ENCODE measurements at regions not wholly inside any gene's neighbourhood (a gene's known extent, or its start where the extent isn't known, plus 50 kb on each side); places are given as distances from the start of the nearest gene placed in this dataset.

GRCh38 chr10:43708262-43708661 is 59.6 kb upstream of the ZNF32 start:
- no peak overlapping the region for H3K27ac ChIP-seq (ENCODE audit: low read depth, low read length)
- H3K9ac ChIP-seq (ENCODE audit: low read length) = no peak overlapping the region
- no peaks in the 10 kb centered on the region for H4K20me1 ChIP-seq (ENCODE audit: insufficient read depth)
- TF ChIP-seq SRF (IDR thresholded peaks at IDR 0.05; ENCODE audit: low read depth) (no peak), EZH2 (IDR thresholded peaks at IDR 0.05) (no peak), FOSL1 (IDR thresholded peaks at IDR 0.05; ENCODE audit: low read depth) (no peak), ZBTB33 (IDR thresholded peaks at IDR 0.05; ENCODE audit: extremely low read depth, insufficient replicate concordance, low read length) (no peak), YY1 (IDR thresholded peaks at IDR 0.05; ENCODE audit: extremely low read depth, insufficient replicate concordance, low read depth, low read length) (no peak), CEBPB (IDR thresholded peaks at IDR 0.05; ENCODE audit: low read depth) (no peak), ELF1 (IDR thresholded peaks at IDR 0.05; ENCODE audit: borderline replicate concordance, low read depth) (no peak), CTCF (IDR thresholded peaks at IDR 0.05 in 2 of 3, conservative IDR thresholded peaks at IDR 0.05 in 1 of 3; ENCODE audit: borderline replicate concordance in 1 of 3, insufficient read depth in 1 of 3, low read depth in 2 of 3, low read length in 2 of 3) (no peak), ZNF274 (IDR thresholded peaks at IDR 0.05; ENCODE audit: low read depth, low read length) (no peak), JUND (IDR thresholded peaks at IDR 0.05) (no peak), TCF7L2 (IDR thresholded peaks at IDR 0.05; ENCODE audit: borderline replicate concordance, extremely low read depth, insufficient read depth, insufficient read length) (no peak), REST (IDR thresholded peaks at IDR 0.05; ENCODE audit: low read depth) (no peak), SIN3A (IDR thresholded peaks at IDR 0.05; ENCODE audit: low read depth) (no peak), SP1 (IDR thresholded peaks at IDR 0.05; ENCODE audit: low read depth) (no peak)
- DNase-seq (ENCODE audit: low read depth, low spot score) (no peak), ATAC-seq (no peak)
- H3K9me2 ChIP-seq (ENCODE audit: insufficient read depth) = no peaks in the 10 kb centered on the region
- H3K4me1 ChIP-seq (ENCODE audit: control insufficient read depth in 1 of 2, insufficient read depth in 2 of 2, low read length in 2 of 2) = no peaks in the 10 kb centered on the region
- ChIA-PET POLR2A (no interaction called here), RAD21 (ENCODE audit: low non-redundant PET in 1 of 2, low total read pairs in 2 of 2, uncharacterized antibody in 2 of 2, unreplicated experiment in 2 of 2) (no interaction called here), CTCF (no interaction called here)
- no peak overlapping the region for H3K4me3 ChIP-seq (replicated peaks in 1 of 2; ENCODE audit: low read depth in 1 of 2, low read length in 2 of 2)
- H3K36me3 ChIP-seq (ENCODE audit: control insufficient read depth in 1 of 2, insufficient read depth in 2 of 2, low read length in 2 of 2) = no peaks in the 10 kb centered on the region
- no TSS peak for BruUV-seq (replicated peaks)
- no peaks in the 10 kb centered on the region for H3K9me3 ChIP-seq (ENCODE audit: control insufficient read depth in 1 of 2, insufficient read depth in 1 of 2, low read depth in 1 of 2, low read length in 2 of 2)
- no peaks in the 10 kb centered on the region for H3K79me2 ChIP-seq (ENCODE audit: insufficient read depth, low read length)
- H3K27me3 ChIP-seq (ENCODE audit: insufficient read depth, low read length) = peaks cover 16% of the 10 kb centered on the region
- no peak overlapping the region for H2AFZ ChIP-seq (ENCODE audit: low read depth, low read length, poor library complexity, severe bottlenecking)
- intact Hi-C loops (cut with micrococcal nuclease) = no loop called here
- H3K4me2 ChIP-seq (ENCODE audit: low read length) = no peak overlapping the region

All from HCT116 (cell line).